ENCODE measurements at regions not wholly inside any gene's neighbourhood (a gene's known extent, or its start where the extent isn't known, plus 50 kb on each side); places are given as distances from the start of the nearest gene placed in this dataset.
"Not testable (repeated sequence)": the region's sequence is repeated elsewhere in the genome, so short reads cannot be mapped to it uniquely, and the experiment has no call there.

DNA sequence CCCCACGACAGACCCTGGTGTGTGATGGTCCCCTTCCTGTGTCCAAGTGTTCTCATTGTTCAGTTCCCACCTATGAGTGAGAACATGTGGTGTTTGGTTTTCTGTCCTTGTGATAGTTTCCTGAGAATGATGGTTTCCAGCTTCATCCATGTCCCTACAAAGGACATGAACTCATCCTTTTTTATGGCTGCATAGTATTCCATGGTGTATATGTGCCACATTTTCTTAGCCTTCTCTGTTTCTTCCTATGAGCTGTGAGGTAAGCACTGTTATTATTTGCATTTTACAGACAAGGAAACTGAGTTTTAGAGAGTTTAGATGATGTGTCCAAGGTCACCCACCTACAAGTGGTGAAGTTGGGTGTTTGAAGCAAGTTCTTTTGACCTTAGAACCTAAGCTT is 51.1 kb upstream of the BNC1 start:
- Mint-ChIP-seq H3K9me3 (peaks cover 0 to 10% (median 4%) of the 10 kb centered on the region in 9 donors), H3K27me3 (peaks cover 7 to 39% (median 14%) of the 10 kb centered on the region in 5 donors)
- H3K27ac Mint-ChIP-seq, H3K4me1 Mint-ChIP-seq, ATAC-seq, POLR2A ChIA-PET, H3K4me3 Mint-ChIP-seq, DNase-seq, H3K36me3 Mint-ChIP-seq: not testable (repeated sequence)

DNA sequence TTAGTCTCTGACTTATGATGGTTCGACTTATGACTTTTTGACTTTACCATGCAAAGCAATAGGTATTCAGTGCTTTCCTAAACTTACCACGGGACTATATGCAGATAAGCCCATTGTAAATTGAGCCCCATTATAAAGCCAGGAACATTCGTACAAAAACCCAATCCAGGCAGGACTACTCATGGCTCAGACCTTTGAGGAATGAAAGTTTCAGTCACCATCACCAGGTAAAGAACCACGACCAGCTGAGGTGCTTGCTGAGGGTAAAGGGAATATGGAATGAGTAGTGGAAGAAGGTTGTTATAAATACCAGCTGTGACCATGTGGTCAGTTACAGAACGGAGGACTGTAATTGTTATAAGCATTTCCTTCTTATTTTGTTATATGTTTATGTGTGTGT is 54.9 kb upstream of the BNC1 start:
- POLR2A ChIA-PET = no interaction called here
- Mint-ChIP-seq H3K27me3 (peaks cover 7 to 29% (median 14%) of the 10 kb centered on the region in 5 donors), H3K36me3 (peaks cover 0 to 3% (median 0%) of the 10 kb centered on the region in 3 donors), H3K27ac (no peak overlapping the region), H3K9me3 (peaks cover 0 to 10% (median 4%) of the 10 kb centered on the region in 9 donors), H3K4me1 (no peaks in the 10 kb centered on the region), H3K4me3 (no peak overlapping the region)
- ATAC-seq (no peak), DNase-seq (no peak)

DNA sequence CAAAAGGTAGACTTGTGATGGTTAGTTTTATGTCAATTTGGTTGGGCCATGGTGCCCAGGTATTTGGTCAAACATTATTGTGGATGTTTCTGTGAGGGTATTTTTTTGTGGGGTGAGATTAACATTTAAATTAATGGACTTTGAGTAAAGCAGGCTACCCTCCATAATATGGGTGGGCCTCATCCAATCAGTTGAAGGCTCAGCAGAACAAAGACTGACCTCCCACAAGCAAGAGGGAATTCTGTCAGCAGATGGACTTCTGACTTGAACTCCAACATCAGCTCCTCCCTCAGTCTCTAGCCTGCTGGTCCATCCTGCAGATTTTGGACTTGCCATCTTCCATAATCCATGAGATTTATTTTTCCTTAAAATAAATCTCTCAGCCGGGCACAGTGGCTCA is 55.6 kb upstream of the BNC1 start:
- ATAC-seq = no peak
- H3K27me3 Mint-ChIP-seq = peaks cover 8 to 26% (median 14%) of the 10 kb centered on the region in 5 donors
- POLR2A ChIA-PET = no interaction called here
- H3K4me3 Mint-ChIP-seq = no peak overlapping the region
- no peaks in the 10 kb centered on the region for H3K4me1 Mint-ChIP-seq
- peaks cover 0 to 10% (median 4%) of the 10 kb centered on the region in 9 donors for H3K9me3 Mint-ChIP-seq
- no peak overlapping the region for H3K27ac Mint-ChIP-seq
- DNase-seq = no peak
- peaks cover 0 to 3% (median 0%) of the 10 kb centered on the region in 3 donors for H3K36me3 Mint-ChIP-seq

DNA sequence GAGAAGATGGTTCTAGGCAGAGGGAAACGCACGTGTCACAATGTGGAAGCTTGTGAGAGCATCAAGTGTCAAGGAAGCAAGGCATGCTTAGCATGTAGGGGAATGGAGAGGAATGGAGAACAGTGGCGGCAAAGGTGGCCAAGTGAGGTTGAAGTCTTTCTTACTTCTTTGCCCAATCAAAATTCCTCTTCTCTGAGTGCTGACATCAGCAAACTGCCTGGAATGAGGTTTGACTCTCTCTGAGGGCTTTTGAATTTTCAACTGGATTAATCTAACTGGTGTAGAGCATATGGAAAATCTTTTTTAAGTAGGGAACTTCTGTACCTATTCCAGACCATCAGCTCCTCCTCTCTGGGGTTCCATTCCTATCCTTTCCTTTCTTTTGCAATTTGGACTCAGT is 61.9 kb upstream of the BNC1 start:
- DNase-seq (no peak), ATAC-seq (no peak)
- Mint-ChIP-seq H3K27ac (no peak overlapping the region), H3K4me1 (no peaks in the 10 kb centered on the region), H3K36me3 (no peaks in the 10 kb centered on the region), H3K27me3 (peaks cover 7 to 38% (median 20%) of the 10 kb centered on the region in 5 donors), H3K4me3 (no peak overlapping the region), H3K9me3 (no peaks in the 10 kb centered on the region)
- POLR2A ChIA-PET = no interaction called here

DNA sequence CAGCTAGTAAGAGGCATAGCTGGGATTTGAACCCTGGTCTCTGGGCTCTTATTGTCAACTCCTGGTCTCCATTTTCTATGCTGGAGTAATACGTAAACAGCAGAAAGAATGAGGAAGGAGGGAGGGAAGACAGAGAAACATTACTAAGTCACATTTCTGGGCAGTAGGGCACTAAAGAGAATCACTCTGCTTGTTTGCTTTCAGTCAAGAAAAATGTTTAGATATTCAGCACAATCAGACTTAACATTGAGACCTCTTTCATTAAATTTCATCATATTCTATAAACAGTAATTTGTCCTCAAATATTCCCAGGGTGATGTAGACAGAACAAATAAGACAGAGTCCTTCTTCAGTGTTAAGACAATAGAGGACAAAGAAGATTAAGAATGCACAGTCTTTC is 67.7 kb upstream of the BNC1 start:
- DNase-seq (no peak), ATAC-seq (no peak)
- Mint-ChIP-seq H3K27ac (no peak overlapping the region), H3K36me3 (no peaks in the 10 kb centered on the region), H3K9me3 (peaks cover 0 to 4% (median 0%) of the 10 kb centered on the region in 9 donors), H3K4me3 (no peak overlapping the region), H3K4me1 (no peaks in the 10 kb centered on the region), H3K27me3 (peaks cover 5 to 35% (median 16%) of the 10 kb centered on the region in 5 donors)
- POLR2A ChIA-PET = no interaction called here

DNA sequence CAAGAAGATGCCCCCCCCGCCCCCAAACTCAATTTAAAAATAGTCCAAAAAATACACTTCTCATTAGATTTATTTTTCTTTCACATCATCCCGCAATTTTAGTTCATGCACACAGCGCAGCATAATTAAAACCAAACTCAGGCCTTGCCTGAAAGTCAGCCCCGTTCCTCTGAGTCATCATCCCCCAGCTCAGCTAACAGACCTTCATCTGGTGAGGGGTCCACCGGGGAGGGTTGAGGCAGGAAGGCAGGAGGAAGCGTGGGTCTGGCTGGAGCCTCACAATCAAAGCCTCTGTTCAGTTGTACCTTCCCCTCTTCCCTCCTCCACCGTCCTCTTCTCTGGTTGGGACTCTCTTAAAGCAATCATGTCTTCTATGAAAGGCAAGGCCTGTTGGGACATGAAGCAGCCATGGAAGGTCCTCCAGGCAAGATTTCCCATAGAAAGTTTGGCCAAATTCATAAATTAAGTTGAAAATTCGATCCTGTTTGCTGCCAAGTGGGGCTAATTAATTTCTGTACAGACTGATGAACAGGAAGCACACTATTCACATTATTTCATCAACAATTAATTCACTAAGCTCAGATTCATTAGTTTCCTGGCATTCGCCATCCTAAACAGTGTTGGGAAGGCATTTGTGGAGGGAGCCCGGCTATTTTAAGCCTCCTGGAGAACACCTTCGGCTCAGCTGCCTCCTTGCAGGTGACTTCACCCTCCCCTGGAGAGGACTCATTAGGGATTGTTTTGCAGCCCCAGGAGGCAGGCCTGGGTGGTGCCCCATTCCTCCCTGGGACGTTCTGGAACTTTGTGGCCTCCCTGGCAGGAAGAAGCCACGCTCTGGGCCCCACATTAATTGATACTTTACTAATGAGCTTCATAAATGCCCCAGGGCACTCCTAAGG is 72.3 kb upstream of the BNC1 start:
- H3K4me3 Mint-ChIP-seq = no peak overlapping the region
- peaks cover 0 to 7% (median 0%) of the 10 kb centered on the region in 9 donors for H3K9me3 Mint-ChIP-seq
- no peak overlapping the region for H3K27ac Mint-ChIP-seq
- no peak for DNase-seq
- POLR2A ChIA-PET = no interaction called here
- ATAC-seq = no peak
- H3K36me3 Mint-ChIP-seq = no peaks in the 10 kb centered on the region
- peaks cover 6 to 44% (median 17%) of the 10 kb centered on the region in 5 donors for H3K27me3 Mint-ChIP-seq
- H3K4me1 Mint-ChIP-seq = no peaks in the 10 kb centered on the region

DNA sequence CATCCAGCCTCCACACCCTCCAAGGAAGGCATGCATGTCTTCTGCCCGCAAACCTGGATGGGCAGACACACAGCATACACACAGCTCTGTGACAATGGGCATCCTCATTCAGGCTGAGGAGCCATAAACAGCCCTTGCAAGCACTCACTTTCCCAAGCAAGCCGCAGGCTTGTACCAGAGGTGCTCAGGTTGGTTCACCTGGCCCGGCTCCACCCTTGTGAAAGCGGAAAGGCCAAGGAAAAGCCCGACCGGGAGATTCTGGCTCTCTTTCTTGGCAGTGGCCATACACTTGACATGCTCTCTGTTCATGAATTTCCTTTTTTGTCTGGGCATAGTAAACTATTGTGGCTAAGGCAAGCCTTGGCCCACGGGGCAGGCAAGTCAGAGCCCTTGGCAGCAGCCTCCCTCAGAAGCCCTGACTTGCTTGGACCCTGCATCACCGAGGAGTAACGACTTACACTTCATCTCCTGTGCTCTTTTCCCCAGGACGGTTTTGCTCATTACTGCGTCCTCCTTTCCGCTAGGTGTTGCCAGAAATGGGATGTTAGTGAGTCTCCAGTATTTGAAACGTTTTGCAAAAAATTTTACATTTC is 74.6 kb upstream of the BNC1 start:
- Mint-ChIP-seq H3K4me3 (no peak overlapping the region), H3K9me3 (peaks cover 0 to 6% (median 0%) of the 10 kb centered on the region in 9 donors), H3K36me3 (no peaks in the 10 kb centered on the region), H3K27ac (no peak overlapping the region), H3K4me1 (no peaks in the 10 kb centered on the region), H3K27me3 (peaks cover 9 to 58% (median 32%) of the 10 kb centered on the region in 5 donors)
- POLR2A ChIA-PET = no interaction called here
- DNase-seq (no peak), ATAC-seq (no peak)

DNA sequence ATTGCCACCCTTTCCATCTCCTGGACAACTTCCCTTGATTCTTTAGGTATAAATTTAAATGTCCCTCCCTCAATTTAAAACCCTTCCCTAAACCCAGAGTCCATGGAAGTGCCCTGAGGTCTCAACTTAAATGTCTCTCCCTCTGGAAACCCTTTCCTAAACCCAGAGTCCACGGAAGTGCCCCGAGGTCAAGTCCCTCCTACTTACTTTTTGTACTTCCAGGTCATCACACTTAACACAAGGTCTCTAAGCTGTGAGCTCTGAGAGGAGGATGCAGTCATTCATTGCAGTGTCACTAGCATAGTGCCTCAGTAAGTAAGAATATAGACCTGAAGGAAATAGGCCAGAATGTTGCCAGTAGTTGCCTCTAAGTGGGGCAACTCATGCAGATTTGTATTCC is 78.2 kb upstream of the BNC1 start:
- ATAC-seq (no peak), DNase-seq (no peak)
- Mint-ChIP-seq H3K27me3 (peaks cover 25 to 77% (median 44%) of the 10 kb centered on the region in 5 donors), H3K4me3 (no peak overlapping the region), H3K9me3 (peaks cover 0 to 2% (median 0%) of the 10 kb centered on the region in 9 donors), H3K4me1 (peaks cover 11 to 17% (median 14%) of the 10 kb centered on the region in 4 donors), H3K36me3 (no peaks in the 10 kb centered on the region), H3K27ac (no peak overlapping the region)
- POLR2A ChIA-PET = no interaction called here

DNA sequence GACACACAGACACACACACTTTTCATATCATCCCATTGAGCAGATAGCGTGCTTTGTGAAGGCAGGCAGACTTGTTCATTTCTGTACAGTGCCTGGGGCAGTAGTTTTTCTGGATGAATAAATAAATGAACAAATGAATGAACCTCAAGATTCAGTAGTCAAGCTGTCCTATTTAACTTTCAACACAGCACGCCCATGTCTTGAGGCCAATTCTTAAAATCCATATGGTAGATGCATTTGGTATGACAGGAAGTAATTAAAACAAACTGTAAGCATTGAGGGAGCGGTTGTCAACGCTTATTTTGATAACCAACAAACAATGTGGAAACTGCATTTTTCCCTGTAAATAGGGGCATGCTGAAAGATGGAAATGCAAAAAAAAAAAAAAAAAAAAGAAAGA is 80.0 kb upstream of the BNC1 start:
- Mint-ChIP-seq H3K9me3 (peaks cover 0 to 4% (median 0%) of the 10 kb centered on the region in 9 donors), H3K27ac (no peak overlapping the region), H3K27me3 (peaks cover 29 to 69% (median 52%) of the 10 kb centered on the region in 5 donors), H3K36me3 (no peaks in the 10 kb centered on the region), H3K4me3 (peak overlapping the region in 5 of 10 donors; percentile 16 to 68 (median 26)), H3K4me1 (peaks cover 11 to 17% (median 14%) of the 10 kb centered on the region in 4 donors)
- POLR2A ChIA-PET = interaction anchor here (0.5 kb wide), 1 partner anchor 17 kb away, joined by 5 read pairs; no protein-coding TSS in a partner anchor
- DNase-seq = no peak
- no peak for ATAC-seq

DNA sequence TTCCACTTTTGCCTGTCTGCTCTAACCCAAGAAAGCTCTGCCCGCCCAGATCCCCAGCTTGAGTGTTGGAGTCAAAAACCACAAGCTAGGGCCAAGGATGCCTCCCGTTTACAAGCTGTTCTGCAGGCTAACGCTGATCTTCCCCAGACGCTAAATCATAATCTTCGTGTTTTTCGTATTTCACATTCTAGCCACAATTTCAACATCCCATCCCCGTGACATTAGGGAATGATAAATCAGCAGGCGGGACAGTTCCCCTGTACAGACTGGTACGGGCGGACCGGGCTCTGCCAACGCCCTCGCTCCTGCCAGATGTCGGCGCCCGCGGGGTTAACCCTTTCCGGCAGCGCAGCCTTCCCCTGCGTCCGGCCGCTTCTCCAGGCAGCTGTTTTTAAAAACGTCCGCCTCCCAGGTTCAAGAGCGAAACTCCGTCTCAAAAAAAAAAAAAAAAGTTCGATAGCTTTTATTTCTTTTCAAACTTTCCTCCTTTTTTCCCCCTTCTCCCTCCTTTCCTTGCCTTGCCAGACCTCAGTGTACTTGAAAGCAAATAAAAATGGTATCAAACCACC is 81.0 kb upstream of the BNC1 start:
- Mint-ChIP-seq H3K27me3 (peaks cover 27 to 68% (median 52%) of the 10 kb centered on the region in 5 donors), H3K4me3 (peak overlapping the region; percentile 50 to 82 (median 74)), H3K27ac (peak overlapping the region in 2 of 10 donors; percentile 16 to 51), H3K9me3 (peaks cover 0 to 2% (median 0%) of the 10 kb centered on the region in 9 donors), H3K36me3 (no peaks in the 10 kb centered on the region), H3K4me1 (peaks cover 11 to 17% (median 14%) of the 10 kb centered on the region in 4 donors)
- POLR2A ChIA-PET = no interaction called here
- no peak for DNase-seq
- no peak for ATAC-seq

DNA sequence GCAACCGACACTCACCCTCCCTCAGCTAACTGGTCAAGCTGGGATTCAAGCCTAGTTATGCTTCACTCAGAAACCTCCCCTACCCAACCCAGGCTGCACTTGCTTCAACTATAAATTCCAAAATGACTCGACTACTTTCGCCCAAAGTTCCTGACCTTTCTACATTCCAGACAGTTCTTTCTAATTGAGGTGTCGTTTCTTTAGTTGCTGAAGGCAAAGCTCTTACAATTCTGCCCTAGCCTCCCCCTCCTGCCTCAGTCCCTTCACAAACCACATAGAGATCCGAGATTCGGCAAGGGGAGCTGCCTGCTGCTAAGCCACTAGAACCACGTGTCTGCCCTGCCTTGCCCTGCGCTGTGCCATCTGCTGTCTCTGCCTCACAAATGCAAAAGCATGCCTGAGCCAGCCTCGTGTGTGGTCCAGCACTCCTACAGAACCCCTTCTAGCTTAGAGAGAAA is 74.7 kb upstream of the SH3GL3 start:
- Mint-ChIP-seq H3K9me3 (peaks cover 0 to 2% (median 0%) of the 10 kb centered on the region in 9 donors), H3K27me3 (peaks cover 40 to 76% (median 63%) of the 10 kb centered on the region in 5 donors), H3K4me3 (no peak overlapping the region), H3K36me3 (no peaks in the 10 kb centered on the region), H3K27ac (peak overlapping the region in 1 of 10 donors; percentile 25), H3K4me1 (peaks cover 0 to 2% (median 0%) of the 10 kb centered on the region in 4 donors)
- POLR2A ChIA-PET = no interaction called here
- ATAC-seq (no peak), DNase-seq (no peak)

DNA sequence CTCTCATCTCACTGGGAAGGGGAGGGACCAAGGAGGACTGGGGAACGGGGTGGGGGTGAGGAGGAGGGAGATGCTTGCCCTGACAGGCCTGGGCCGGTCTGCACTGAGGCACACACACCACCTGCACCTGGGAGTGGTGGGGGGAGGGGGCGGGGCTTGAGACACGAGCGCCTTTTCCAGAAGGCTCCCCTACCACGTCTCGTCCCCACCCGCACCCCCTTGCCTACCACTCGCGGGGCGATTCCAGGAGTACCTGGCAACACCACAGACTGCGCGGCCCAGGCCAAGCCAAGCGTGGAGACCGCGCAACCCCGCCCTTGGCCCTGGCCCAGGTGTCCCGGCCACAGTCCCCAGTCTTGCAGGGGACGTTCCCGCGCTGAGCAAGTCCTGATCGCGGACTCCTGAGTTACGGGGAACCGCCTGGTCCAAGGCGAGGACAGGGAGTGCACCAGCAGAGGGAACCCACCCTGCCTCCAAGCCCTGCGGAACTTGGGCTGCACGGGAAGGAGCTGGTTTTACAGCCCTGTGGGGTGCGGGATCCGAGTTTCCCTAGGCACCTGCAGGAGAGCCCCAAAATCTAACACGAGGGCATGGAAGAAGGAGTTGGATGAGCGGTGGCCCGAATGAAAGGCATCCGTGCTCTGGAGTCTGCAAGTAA is 68.1 kb upstream of the SH3GL3 start:
- H3K4me3 Mint-ChIP-seq = no peak overlapping the region
- peaks cover 0 to 4% (median 0%) of the 10 kb centered on the region in 4 donors for H3K4me1 Mint-ChIP-seq
- peaks cover 0 to 2% (median 0%) of the 10 kb centered on the region in 9 donors for H3K9me3 Mint-ChIP-seq
- no peaks in the 10 kb centered on the region for H3K36me3 Mint-ChIP-seq
- peaks cover 37 to 91% (median 51%) of the 10 kb centered on the region in 5 donors for H3K27me3 Mint-ChIP-seq
- ATAC-seq (no peak), DNase-seq (no peak)
- POLR2A ChIA-PET = no interaction called here
- no peak overlapping the region for H3K27ac Mint-ChIP-seq
